NT2/D1 (cell line): ENCODE measurements at regions not wholly inside any gene's neighbourhood (a gene's known extent, or its start where the extent isn't known, plus 50 kb on each side); places are given as distances from the start of the nearest gene placed in this dataset.

Experiments used
- SUZ12 ChIP-seq: IDR thresholded peaks from 2 replicates; pipeline ENCODE4 v1.6.1; 2011; ENCODE audit not compliant: insufficient read length, insufficient read depth; ENCODE audit errors: extremely low read depth
- ZNF274 ChIP-seq: IDR thresholded peaks from 2 replicates; pipeline ENCODE4 v1.6.1; 2011; ENCODE audit warnings: mild to moderate bottlenecking, low read depth, low read length

- TF ChIP-seq ZNF274 (no peak), SUZ12 (no peak)
These were observed 552.3 kb upstream of the ARGLU1 start for GRCh38 chr13:107119989-107120881.
